ACC112 (cell line): ENCODE measurements at regions not wholly inside any gene's neighbourhood (a gene's known extent, or its start where the extent isn't known, plus 50 kb on each side); places are given as distances from the start of the nearest gene placed in this dataset.

ENCODE experiments used
- H2AFZ ChIP-seq: fragments of 200-600 bp; sonication (generic); one replicate; pipeline ENCODE4 v1.6.0; 2017; ENCODE audit warnings: antibody characterized with exemption, low read length; ENCODE audit not compliant: unreplicated experiment
- H3K27ac ChIP-seq: fragments of 200-600 bp; sonication (generic); 2 replicates; pipeline ENCODE4 v1.5.1; 2014; ENCODE audit warnings: low read depth, mild to moderate bottlenecking, antibody characterized with exemption, low read length, moderate library complexity
- H3K27me3 ChIP-seq: fragments of 200-600 bp; sonication (generic); 2 replicates; pipeline ENCODE4 v1.6.1; 2014; ENCODE audit warnings: mild to moderate bottlenecking, antibody characterized with exemption, low read length, moderate library complexity, mixed read lengths; ENCODE audit not compliant: insufficient read depth
- H3K36me3 ChIP-seq: fragments of 200-600 bp; sonication (generic); 2 replicates; pipeline ENCODE4 v1.6.1; 2016; ENCODE audit warnings: mild to moderate bottlenecking, antibody characterized with exemption, low read length, moderate library complexity, mixed read lengths; ENCODE audit not compliant: insufficient read depth
- H3K4me1 ChIP-seq: fragments of 200-600 bp; sonication (generic); one replicate; pipeline ENCODE4 v1.6.1; 2016; ENCODE audit warnings: low read length, mixed read lengths; ENCODE audit not compliant: insufficient read depth, unreplicated experiment, control insufficient read depth
- H3K4me3 ChIP-seq: fragments of 200-600 bp; sonication (generic); 2 replicates; pipeline ENCODE4 v1.5.1; 2014; ENCODE audit warnings: mild to moderate bottlenecking, low read depth, low read length
- H3K79me2 ChIP-seq: fragments of 200-600 bp; sonication (generic); one replicate; pipeline ENCODE4 v1.6.0; 2016; ENCODE audit warnings: low read length; ENCODE audit not compliant: control insufficient read depth, unreplicated experiment, insufficient read depth

- peak overlapping the region; percentile 47 for H2AFZ ChIP-seq
- H3K27ac ChIP-seq: peak overlapping the region; percentile 80
- no peaks in the 10 kb centered on the region for H3K79me2 ChIP-seq
These were observed 368.1 kb upstream of the NETO1 start for GRCh38 chr18:73235921-73236320.

GRCh38 chr18:73235491-73235890 is 367.7 kb upstream of the NETO1 start:
- Histone ChIP-seq H3K27me3 (no peaks in the 10 kb centered on the region), H3K79me2 (no peaks in the 10 kb centered on the region), H3K4me3 (no peak overlapping the region), H3K4me1 (peaks cover 9% of the 10 kb centered on the region), H3K27ac (peak overlapping the region; percentile 80), H2AFZ (peak overlapping the region; percentile 47), H3K36me3 (no peaks in the 10 kb centered on the region)

More at GRCh38 chr18:73235921-73236320, 368.1 kb upstream of the NETO1 start:
- no peaks in the 10 kb centered on the region for H3K36me3 ChIP-seq
- H3K4me3 ChIP-seq: no peak overlapping the region
- peaks cover 9% of the 10 kb centered on the region for H3K4me1 ChIP-seq
- H3K27me3 ChIP-seq: no peaks in the 10 kb centered on the region

DNA sequence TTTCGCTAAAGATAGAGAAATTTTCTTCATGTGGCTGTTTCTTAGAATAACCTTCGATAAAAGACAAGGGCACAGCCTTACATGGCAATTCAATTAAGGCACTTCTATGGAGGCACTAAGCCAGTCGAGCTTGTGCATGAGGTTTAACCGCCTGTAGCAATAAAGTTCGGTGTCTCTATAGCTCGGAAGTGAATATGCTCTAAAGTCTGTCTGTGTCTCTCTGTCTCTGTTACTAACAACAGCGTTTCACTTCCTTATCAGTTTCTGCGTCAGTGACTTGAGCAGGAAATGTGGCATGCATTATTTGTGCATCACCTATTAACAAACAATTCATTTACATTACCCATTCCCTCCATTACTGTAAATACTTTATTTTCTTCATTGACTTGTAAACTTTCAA is 365.1 kb upstream of the NETO1 start:
- no peaks in the 10 kb centered on the region for H3K36me3 ChIP-seq
- peaks cover 9% of the 10 kb centered on the region for H3K4me1 ChIP-seq
- H3K27me3 ChIP-seq: no peaks in the 10 kb centered on the region
- H3K27ac ChIP-seq: no peak overlapping the region
- no peak overlapping the region for H3K4me3 ChIP-seq
- H3K79me2 ChIP-seq: no peaks in the 10 kb centered on the region
- H2AFZ ChIP-seq: no peak overlapping the region

- Histone ChIP-seq H3K4me1 (no peaks in the 10 kb centered on the region), H3K4me3 (no peak overlapping the region), H3K36me3 (no peaks in the 10 kb centered on the region), H2AFZ (no peak overlapping the region), H3K27me3 (no peaks in the 10 kb centered on the region), H3K79me2 (no peaks in the 10 kb centered on the region), H3K27ac (no peak overlapping the region)
These were observed 352.9 kb upstream of the NETO1 start for GRCh38 chr18:73220663-73221062.

GRCh38 chr18:73218293-73218692 is 350.5 kb upstream of the NETO1 start:
- Histone ChIP-seq H3K79me2 (no peaks in the 10 kb centered on the region), H3K4me3 (no peak overlapping the region), H3K27me3 (no peaks in the 10 kb centered on the region), H2AFZ (no peak overlapping the region), H3K36me3 (no peaks in the 10 kb centered on the region), H3K4me1 (no peaks in the 10 kb centered on the region), H3K27ac (no peak overlapping the region)

DNA sequence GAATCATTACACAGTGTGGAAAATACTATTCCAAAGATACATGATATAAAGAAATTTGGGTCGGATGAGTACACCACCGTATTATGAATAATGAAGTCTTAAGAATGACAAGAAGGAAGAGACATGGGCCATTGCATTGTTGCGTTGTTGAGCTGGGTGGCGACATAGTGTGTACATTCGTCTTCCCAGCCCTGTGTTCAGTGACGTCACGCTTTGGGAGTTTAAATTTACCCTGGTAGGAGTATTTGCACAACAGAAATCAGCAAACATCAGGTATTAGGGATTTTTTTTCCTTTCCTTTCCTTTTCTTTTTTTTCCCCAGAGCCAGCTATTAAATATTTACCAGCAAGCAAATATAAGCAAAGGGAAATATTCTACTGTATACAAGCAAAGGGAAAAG is 347.2 kb upstream of the NETO1 start:
- H2AFZ ChIP-seq: no peak overlapping the region
- no peak overlapping the region for H3K27ac ChIP-seq
- H3K79me2 ChIP-seq: no peaks in the 10 kb centered on the region
- no peaks in the 10 kb centered on the region for H3K27me3 ChIP-seq
- H3K36me3 ChIP-seq: no peaks in the 10 kb centered on the region
- no peak overlapping the region for H3K4me3 ChIP-seq
- H3K4me1 ChIP-seq: no peaks in the 10 kb centered on the region

GRCh38 chr18:73212442-73212841 is 344.7 kb upstream of the NETO1 start:
- Histone ChIP-seq H2AFZ (no peak overlapping the region), H3K4me3 (no peak overlapping the region), H3K27ac (no peak overlapping the region), H3K4me1 (no peaks in the 10 kb centered on the region), H3K79me2 (no peaks in the 10 kb centered on the region), H3K27me3 (no peaks in the 10 kb centered on the region), H3K36me3 (no peaks in the 10 kb centered on the region)

DNA sequence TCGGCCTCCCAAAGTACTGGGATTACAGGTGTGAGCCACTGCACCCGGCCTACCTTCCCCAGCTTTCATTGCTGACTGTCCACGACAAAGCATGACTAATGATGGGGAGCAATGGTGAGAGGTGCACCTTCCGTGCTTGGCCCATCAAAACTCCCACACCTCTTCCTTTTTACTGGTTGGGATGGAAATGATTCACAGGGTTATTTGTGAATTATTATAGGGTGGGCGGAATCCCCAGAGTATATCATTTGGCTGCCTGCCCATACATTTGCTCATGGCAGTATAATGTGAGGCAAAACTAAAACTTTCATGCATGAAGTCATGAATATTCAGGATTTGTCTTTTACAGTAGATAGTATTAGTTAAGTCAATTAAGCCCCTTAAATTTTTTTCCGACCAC is 334.2 kb upstream of the NETO1 start:
- Histone ChIP-seq H3K27me3 (no peaks in the 10 kb centered on the region), H3K79me2 (no peaks in the 10 kb centered on the region), H3K4me1 (peaks cover 8% of the 10 kb centered on the region), H3K36me3 (no peaks in the 10 kb centered on the region), H3K27ac (no peak overlapping the region), H2AFZ (no peak overlapping the region), H3K4me3 (no peak overlapping the region)

DNA sequence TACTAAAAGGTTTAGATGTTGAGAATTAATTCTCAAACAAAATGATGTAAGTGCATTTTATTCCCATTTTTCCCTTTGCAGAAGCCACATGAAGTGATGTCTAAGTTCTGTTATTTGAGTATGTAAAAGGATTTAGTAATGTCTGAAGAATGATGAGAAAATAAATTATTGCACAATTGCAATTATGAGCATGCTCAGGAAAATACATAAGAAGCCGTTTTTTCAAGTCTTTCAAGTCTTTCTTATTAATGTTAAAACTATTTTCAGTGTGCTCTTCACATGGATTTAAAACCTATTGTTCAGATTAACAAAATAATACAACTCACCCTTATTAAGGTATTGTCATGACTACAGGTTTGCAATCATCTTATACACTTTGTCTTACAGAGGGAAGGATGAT is 331.4 kb upstream of the NETO1 start:
- Histone ChIP-seq H3K27me3 (no peaks in the 10 kb centered on the region), H3K79me2 (no peaks in the 10 kb centered on the region), H3K27ac (peak overlapping the region; percentile 3; the same call in 1 of the 2 replicates), H3K4me1 (peaks cover 8% of the 10 kb centered on the region), H2AFZ (peak overlapping the region; percentile 28), H3K36me3 (no peaks in the 10 kb centered on the region), H3K4me3 (peak overlapping the region; percentile 34)

- no peaks in the 10 kb centered on the region for H3K4me1 ChIP-seq
- no peaks in the 10 kb centered on the region for H3K36me3 ChIP-seq
- H3K79me2 ChIP-seq: no peaks in the 10 kb centered on the region
- H3K27me3 ChIP-seq: no peaks in the 10 kb centered on the region
- H3K27ac ChIP-seq: no peak overlapping the region
- no peak overlapping the region for H2AFZ ChIP-seq
- no peak overlapping the region for H3K4me3 ChIP-seq
These were observed 321.9 kb upstream of the NETO1 start for GRCh38 chr18:73189718-73190117.

DNA sequence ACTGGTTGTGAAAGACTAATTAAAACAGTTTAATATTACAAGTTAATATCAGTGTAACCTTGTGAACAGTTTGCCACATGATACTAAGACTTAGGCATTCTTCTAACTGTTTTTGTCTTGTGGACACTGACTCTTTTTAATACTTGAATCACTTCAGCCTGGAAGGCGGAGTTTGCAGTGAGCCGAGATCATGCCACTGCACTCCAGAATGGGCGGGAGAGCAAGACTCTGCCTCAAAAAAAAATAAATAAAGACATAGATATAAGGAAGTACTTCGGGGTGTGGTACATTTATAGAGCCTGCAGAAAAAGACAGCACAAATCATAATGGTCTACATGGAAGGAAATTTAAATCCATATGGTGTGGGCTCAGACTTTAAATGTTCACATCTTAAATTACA is 300.4 kb upstream of the NETO1 start:
- Histone ChIP-seq H3K36me3 (no peaks in the 10 kb centered on the region), H3K27me3 (no peaks in the 10 kb centered on the region), H3K4me1 (peaks cover 5% of the 10 kb centered on the region), H2AFZ (peak overlapping the region; percentile 64), H3K79me2 (no peaks in the 10 kb centered on the region), H3K4me3 (no peak overlapping the region), H3K27ac (no peak overlapping the region)
